Thoracic aorta (tissue), 2 donors: ENCODE measurements at regions not wholly inside any gene's neighbourhood (a gene's known extent, or its start where the extent isn't known, plus 50 kb on each side); places are given as distances from the start of the nearest gene placed in this dataset.

Experiments used
- ATAC-seq: fragments of 150-250 bp; one replicate; pipeline ENCODE4 v1.8.0; 2017; ENCODE audit warnings: low read depth; ENCODE audit not compliant: insufficient number of reproducible peaks, low FRiP score
- DNase-seq: peaks from one replicate; pipeline ENCODE4 v3.0.0-alpha.2; 2020; ENCODE audit warnings: low spot score
- H3K27ac ChIP-seq, 2 donors: fragments of 200-600 bp; sonication (generic); 1 replicate in 1 of 2; 2 replicates in 1 of 2; pipeline ENCODE4 v1.5.1; 2016; ENCODE audit warnings: mild to moderate bottlenecking in 2 of 2, moderate library complexity in 2 of 2
- H3K27me3 ChIP-seq: fragments of 200-600 bp; sonication (generic); replicated peaks from 2 replicates; pipeline ENCODE4 v1.6.0; 2016; ENCODE audit warnings: mild to moderate bottlenecking; ENCODE audit not compliant: insufficient read depth
- H3K36me3 ChIP-seq: fragments of 200-600 bp; sonication (generic); one replicate; pipeline ENCODE4 v1.5.1; 2016
- H3K4me1 ChIP-seq, 2 donors: fragments of 200-600 bp; sonication (generic); 1 replicate in 1 of 2; 2 replicates in 1 of 2; pipeline versions ENCODE4 v1.5.1 to v1.6.0; 2016; ENCODE audit warnings: low read depth in 2 of 2, mild to moderate bottlenecking in 1 of 2; ENCODE audit not compliant: control insufficient read depth in 1 of 2
- H3K4me3 ChIP-seq: fragments of 200-600 bp; sonication (generic); 2 replicates; pipeline ENCODE4 v1.5.1; 2016; ENCODE audit warnings: mild to moderate bottlenecking
- H3K9me3 ChIP-seq: fragments of 200-600 bp; sonication (generic); 2 replicates; pipeline ENCODE4 v1.5.1; 2016
- TF ChIP-seq, protein P1 (sequence below): fragments of 200-600 bp; sonication (generic); IDR thresholded peaks from one replicate; pipeline ENCODE4 v1.5.1; 2019; ENCODE audit warnings: antibody characterized with exemption

GRCh38 chr17:13320046-13320785 is 281.5 kb downstream of the HS3ST3A1 start:
- TF ChIP-seq, protein P1, sequence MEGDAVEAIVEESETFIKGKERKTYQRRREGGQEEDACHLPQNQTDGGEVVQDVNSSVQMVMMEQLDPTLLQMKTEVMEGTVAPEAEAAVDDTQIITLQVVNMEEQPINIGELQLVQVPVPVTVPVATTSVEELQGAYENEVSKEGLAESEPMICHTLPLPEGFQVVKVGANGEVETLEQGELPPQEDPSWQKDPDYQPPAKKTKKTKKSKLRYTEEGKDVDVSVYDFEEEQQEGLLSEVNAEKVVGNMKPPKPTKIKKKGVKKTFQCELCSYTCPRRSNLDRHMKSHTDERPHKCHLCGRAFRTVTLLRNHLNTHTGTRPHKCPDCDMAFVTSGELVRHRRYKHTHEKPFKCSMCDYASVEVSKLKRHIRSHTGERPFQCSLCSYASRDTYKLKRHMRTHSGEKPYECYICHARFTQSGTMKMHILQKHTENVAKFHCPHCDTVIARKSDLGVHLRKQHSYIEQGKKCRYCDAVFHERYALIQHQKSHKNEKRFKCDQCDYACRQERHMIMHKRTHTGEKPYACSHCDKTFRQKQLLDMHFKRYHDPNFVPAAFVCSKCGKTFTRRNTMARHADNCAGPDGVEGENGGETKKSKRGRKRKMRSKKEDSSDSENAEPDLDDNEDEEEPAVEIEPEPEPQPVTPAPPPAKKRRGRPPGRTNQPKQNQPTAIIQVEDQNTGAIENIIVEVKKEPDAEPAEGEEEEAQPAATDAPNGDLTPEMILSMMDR, result no peak
- ATAC-seq, result no peak
- no peak overlapping the region for H3K4me3 ChIP-seq
- H3K27ac ChIP-seq, result no peak overlapping the region
- H3K9me3 ChIP-seq, result no peaks in the 10 kb centered on the region
- DNase-seq, result no peak
- H3K36me3 ChIP-seq, result no peaks in the 10 kb centered on the region
- no peaks in the 10 kb centered on the region for H3K4me1 ChIP-seq
- no peaks in the 10 kb centered on the region for H3K27me3 ChIP-seq

DNA sequence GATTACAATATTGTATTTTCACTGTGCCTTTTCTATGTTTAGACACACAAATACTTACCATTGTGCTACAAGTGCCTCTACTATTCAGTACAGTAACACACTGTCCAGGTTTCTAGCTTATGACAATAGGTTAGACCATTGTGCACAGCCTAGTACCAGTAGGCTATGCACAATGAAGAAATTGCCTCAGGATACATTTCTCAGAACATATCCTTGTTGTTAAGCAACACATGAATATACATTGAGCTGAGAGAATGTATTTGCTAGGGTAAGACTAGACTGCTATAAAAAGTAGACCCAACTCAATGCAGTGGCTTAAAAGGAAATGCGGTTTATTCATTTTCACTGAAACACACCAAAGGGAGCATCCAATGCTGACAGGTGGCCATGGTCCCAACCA is 285.1 kb downstream of the HS3ST3A1 start:
- H3K36me3 ChIP-seq, result no peaks in the 10 kb centered on the region
- no peaks in the 10 kb centered on the region for H3K27me3 ChIP-seq
- no peak for DNase-seq
- no peak overlapping the region for H3K27ac ChIP-seq
- H3K4me1 ChIP-seq, result no peaks in the 10 kb centered on the region
- ATAC-seq, result no peak
- TF ChIP-seq, protein P1, result no peak
- H3K4me3 ChIP-seq, result no peak overlapping the region
- no peaks in the 10 kb centered on the region for H3K9me3 ChIP-seq

DNA sequence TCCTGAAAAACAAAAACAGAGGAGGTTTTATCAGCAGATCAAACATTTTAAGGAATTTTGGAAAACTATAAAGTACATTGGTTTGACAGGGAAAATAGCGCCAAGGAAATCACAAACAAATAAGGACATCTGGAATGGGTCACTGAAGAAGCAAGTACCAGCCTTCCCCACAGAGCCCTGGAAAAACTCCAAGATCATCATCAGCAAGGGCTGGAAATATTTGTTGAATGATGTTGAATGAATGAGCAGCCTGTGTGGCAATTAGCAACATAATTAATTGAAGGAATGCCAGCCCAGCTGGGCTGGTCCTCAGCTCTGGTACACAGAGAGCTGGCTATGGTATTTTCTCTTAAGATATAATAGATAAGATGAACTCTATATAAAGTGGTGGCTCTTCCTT is 290.4 kb downstream of the HS3ST3A1 start:
- Histone ChIP-seq H3K27me3 (no peaks in the 10 kb centered on the region), H3K4me3 (no peak overlapping the region), H3K36me3 (no peaks in the 10 kb centered on the region), H3K9me3 (no peaks in the 10 kb centered on the region), H3K4me1 (no peaks in the 10 kb centered on the region), H3K27ac (no peak overlapping the region)
- TF ChIP-seq, protein P1, result no peak
- DNase-seq (no peak), ATAC-seq (no peak)

GRCh38 chr17:13310858-13311257 is 290.9 kb downstream of the HS3ST3A1 start:
- H3K4me3 ChIP-seq, result no peak overlapping the region
- H3K36me3 ChIP-seq, result no peaks in the 10 kb centered on the region
- TF ChIP-seq, protein P1, result no peak
- no peaks in the 10 kb centered on the region for H3K4me1 ChIP-seq
- DNase-seq (no peak), ATAC-seq (no peak)
- no peak overlapping the region for H3K27ac ChIP-seq
- H3K9me3 ChIP-seq, result no peaks in the 10 kb centered on the region
- no peaks in the 10 kb centered on the region for H3K27me3 ChIP-seq

DNA sequence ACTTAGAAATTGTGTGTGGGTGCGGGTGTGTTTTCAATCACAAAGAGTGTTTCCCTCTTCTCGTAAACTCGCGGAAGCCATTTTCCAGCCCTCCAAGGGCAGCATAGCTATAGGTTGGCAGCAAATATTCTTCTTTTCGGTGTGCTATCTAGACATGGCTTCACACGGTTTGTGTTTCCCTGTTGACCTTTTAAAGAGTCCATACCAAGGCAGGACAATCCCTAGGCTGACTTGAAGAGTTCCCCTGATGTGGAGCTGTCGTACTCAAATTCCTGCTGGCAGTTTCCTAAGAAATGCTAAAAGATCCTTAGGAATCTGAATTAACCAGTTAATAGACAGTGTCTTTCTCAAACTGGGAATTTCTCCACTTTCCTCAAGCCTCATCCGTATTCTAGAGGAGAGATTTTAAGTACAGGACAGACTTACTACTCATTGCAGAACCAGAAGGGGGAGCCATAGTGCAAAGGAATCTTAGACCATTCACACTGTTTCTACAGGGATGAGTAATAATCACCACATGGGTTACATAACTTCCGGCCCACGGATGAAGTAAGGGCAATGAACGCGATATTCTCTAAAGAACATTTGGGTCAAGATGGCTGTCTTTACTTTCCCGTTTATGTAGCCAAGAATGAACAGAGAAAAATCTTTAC is 288.6 kb upstream of the ELAC2 start:
- H3K27ac ChIP-seq, result no peak overlapping the region
- no peaks in the 10 kb centered on the region for H3K36me3 ChIP-seq
- TF ChIP-seq, protein P1, result no peak
- H3K4me1 ChIP-seq, result no peaks in the 10 kb centered on the region
- no peaks in the 10 kb centered on the region for H3K27me3 ChIP-seq
- ATAC-seq (no peak), DNase-seq (no peak)
- no peak overlapping the region for H3K4me3 ChIP-seq
- no peaks in the 10 kb centered on the region for H3K9me3 ChIP-seq
